HG02840 (cell line): ENCODE measurements at regions not wholly inside any gene's neighbourhood (a gene's known extent, or its start where the extent isn't known, plus 50 kb on each side); places are given as distances from the start of the nearest gene placed in this dataset.
"Not testable (repeated sequence)": the region's sequence is repeated elsewhere in the genome, so short reads cannot be mapped to it uniquely, and the experiment has no call there.

Experiments
- ATAC-seq: cut with Tn5 transposase; IDR thresholded peaks from one replicate; pipeline ENCODE4 v1.9.1; 2021; ENCODE audit warnings: mild to moderate bottlenecking, moderate library complexity, moderate number of reproducible peaks; ENCODE audit not compliant: unreplicated experiment, low FRiP score

DNA sequence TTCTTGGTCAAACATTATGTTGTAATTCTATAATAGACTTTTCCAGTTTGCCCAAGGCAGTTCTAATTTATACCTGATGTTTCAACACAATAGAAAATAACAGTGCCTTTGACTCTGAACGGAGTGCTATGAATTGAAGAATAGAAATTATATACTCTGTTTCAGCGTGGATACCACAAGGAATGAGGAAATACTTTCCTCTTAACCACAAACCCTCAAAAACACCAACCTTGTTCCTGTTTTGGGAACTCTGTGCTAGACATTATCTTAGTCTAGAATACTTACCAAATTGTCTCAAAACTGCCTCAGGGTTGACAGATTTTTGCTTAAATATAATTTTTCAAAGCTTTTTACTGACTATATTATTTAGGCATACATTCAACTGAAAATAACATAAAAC, 1629.3 kb downstream of the MRPL39 start:
- ATAC-seq: no peak

DNA sequence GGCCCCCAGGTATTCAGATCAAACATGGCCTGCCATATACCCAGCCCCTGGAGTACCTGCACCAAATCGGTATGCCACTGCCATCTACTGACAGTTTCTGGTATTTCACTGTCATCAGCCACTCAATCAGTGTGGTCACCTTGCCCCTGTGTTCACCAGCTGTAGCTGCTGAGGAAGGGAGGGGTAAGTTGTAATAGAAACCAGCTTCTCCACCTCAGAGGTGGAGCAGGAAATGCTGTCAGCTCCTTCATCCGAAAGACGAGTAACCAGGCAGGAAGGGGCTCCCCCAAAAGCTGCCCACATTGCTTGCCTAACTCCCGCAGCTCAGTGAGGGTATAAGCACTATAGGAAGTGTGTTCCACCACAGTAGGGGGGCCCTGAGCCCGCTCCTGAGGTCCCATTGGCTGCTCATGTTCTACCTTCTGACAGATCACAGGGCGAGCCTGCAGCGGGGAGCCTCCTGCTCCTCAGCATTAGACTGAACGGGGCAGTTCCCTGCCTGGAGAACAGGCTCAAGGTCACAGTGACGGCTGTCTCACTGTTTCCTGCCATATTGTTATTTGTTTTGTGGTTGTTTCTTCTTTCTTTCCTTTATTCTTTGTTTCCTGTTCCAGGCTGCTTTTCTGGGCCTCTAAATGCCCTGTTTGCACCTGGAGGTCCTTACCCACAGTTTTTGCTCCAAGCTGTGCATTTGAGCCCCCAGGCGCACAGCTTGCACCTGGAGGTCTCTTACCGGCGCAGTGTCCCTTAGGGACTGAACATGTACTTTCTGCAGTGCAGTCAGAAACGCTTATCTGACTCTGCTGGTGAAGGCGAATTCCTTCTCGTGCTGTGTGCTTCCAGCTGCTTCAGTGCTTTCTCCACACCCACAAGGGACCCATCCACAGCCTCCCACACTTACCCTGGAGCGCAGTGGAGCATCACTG, 1638.3 kb downstream of the MRPL39 start:
- peak; percentile 94 for ATAC-seq

DNA sequence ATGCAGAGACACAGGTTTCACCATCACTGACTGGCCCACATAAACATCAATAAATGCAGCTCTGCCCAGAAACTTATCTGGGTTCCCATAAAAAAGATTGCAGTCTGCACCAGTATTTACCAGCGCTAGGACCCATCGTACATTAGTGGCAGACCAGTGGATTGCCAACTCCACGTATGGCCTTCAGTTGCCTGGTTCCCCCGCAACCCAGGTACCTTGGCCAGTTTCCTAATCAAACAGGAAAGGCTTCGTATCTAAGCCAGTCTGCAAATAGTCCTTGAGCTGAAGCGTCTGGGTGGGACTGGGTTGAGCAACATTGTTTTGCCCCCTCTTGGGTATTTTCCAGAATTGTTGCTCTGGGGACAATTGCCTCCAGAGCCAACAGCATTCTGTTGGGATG, 1639.3 kb downstream of the MRPL39 start:
- ATAC-seq: no peak

DNA sequence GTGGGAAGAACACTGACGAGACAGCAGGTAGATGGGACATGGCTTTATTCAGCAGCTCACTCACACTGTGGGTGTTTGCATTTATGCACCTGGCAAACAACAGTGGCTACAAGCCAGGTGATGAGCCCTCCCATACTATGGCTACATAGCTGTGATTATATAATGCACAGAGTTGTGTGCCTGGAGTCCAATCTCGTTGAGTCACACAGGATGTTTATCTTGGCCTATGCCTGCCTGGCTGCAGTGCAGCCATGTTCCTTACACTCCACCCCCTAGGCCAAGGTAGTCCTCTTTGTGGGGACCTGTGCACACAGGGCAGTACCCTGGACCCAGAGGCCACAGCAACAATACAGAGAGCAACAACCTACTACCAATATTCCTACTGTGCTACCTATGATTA, 1643.8 kb downstream of the MRPL39 start:
- no peak for ATAC-seq

DNA sequence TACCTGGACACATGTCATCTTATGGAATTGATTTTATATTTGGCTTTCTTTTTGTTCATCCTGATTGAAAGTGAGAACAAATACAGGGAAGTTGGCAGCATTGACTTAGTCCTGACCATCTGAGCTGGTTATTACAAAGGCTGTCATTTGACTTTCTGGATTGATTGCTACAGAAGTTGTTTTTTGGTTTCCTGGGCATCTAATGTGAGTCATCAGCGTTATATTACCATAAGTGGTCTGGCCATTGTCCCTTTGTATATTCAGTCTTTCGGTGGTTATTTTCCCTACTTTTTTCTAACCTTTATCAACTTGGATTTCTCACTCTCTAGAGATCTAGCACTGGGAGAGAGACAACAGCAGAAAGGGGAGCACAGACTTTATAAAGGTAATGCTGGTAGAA, 1646.5 kb downstream of the MRPL39 start:
- no peak for ATAC-seq

DNA sequence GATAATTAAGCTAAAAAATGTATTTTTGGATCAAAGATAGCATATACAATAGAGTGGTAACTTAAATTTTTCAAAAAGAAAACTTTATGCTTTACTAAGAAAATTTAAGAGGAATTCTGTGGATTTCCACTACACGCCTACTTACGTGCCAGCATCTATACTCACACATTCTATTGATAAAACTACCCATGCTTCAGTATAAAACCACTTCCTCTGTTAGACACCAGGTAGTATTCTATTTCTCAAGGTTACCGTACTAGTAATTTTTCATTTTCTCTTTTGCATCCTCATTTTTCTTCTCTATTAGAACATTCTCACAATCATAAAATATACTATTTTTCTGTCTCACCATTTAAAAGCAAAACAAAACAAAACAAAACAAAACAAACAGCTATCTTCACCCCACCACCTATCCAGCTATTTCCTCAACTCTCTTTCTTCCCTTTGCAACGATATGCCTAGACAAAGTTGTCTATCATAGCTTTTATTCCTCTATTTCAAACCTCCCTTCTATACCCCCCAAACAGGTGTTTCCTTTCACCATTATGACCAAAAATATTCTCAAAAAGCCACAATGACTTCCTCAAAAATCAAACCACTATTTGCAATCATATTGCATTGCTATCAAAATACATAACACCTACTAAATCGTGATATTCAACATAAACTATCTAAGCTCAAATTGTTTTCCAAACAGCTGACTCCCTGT, 1652.0 kb downstream of the MRPL39 start:
- ATAC-seq: no peak

DNA sequence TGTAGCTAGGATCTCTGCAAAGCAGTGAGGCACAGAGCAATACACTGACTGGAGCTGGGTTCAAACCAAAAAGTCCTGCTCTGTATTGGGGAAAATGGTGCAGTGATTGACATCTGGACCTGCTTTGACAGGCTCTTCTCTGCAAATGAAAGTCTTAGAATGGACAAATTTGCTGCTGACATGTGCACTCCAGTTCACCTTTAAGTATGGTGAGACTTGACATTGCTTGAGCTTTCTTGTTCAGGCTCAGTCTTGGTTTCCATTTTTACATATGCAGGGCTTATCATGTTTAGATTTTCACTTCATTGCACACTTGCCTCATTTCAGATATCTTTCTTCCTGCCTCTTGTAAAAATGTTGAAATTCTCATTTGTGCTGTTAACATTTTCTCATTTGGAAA, 1655.0 kb downstream of the MRPL39 start:
- no peak for ATAC-seq

DNA sequence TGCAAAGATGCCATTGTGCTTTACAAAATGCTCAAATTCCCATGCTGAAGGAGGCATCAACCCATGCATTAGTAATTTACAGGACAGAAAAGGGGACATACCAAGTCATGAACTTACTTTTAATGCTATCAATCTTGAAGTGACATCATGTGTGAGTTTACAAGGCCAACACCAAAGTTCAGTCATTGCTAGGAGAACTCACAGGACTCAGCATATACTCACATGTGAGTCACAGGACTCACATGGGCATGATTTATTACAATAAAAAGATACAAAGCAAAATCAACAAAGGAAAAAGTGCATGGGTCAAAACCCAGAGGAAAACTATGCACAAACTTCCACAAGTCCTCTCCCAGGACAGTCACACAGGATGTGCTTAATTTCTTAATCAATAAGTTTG, 1656.0 kb downstream of the MRPL39 start:
- no peak for ATAC-seq

DNA sequence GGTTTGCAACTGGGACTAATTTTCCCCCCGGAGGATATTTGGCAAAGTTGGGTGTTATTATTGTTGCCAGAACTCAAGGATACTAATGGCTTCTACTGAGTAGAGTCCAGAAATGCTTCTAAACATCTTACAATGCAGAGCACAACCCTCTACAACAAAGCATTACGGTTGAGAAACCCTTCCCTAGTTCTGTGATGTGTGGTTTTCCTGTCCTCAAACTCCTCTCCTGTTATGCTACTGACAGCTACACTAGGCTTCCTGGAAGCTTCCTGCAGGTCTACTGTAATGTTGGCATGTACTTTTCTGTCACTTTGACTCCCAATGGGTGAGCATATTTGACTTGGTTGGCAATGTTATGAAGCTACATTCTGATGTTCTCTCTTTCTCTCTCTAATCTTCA, 1656.9 kb downstream of the MRPL39 start:
- ATAC-seq: no peak

DNA sequence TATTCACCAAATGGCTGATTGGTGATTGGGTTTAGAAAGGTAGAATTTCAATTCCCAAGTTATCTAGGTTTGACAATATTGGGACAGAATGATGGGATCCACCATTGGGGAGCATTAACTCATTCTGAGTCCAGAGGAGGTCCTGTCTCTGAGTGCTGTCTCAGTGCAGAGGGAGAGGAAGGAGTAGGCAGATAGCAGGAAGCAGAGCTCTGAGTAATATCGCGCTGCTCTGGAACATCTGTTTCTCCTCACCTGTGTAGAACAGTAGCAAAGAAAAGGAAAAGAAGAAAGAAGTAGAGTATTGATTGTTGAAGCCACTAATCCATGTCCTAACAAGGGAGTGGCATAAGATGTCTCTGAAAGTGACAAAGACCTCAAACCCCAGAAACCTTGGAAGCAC, 1657.8 kb downstream of the MRPL39 start:
- no peak for ATAC-seq

DNA sequence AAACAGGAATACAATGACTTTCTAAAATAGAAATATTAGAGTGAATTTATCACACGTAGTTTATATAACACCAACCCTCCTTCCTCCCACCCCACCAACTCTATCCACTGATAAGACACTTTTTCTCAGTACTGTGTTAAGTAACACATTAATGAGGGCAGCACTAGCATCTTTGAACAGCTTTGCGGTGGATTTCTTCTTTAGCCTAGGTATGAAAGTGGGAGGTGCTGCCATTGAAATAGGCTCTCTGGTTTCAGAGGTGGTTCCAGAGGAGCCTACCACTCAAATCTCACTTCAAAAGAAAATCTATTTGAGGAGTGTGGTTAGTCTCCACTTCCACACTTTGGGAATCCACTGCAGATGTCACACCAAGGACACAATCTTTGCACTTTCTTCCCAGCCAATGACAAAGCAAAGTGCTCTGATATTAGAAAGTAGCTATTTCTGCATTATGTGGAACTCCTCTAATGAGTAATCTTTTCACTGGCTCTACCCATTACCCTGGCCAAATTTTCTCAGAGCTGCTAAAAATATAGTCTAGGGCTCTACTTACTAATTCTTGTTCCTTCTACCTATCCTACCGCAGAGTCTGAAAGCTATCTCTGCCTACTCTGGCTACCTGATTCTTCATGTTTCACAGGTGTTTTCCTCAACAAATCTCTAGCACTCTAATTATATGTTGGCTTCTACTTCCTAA, 1667.8 kb downstream of the MRPL39 start:
- ATAC-seq: no peak

DNA sequence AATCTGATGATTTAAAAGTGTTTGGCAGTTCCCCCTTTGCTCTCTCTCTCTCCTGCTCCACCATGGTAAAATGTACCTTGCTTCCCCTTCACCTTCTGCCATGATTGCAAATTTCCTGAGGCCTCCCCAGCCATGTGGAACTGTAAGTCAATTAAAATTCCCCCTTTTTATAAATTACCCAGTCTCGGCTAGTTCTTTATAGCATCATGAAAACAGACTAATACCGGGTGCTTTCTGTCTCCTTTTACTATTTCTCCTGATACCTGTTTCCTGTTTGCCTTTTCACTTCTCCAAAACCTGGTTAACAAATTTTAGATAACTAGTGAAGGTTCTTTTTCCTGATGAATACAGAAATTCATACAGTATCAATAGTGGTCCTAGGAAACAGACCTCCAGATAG, 1670.3 kb downstream of the MRPL39 start:
- ATAC-seq: no peak

DNA sequence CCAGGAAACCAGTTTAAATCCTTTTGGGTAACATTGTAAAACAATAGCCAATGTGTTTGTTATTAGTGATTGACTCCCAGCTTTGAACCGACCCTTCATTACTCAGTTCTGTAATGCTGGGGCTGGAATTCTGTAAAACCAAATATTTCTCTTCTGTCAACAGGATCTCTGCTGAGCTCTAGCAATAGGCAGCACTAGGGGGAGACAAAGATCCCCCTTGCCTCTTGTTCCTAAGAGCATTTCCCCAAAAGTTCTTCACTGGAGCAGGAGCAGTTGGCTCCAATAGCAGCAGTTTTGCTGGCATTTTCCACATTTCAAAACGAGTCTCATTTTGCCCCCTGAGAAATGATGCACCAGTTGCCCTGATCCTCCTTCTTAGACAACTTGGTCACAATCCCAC, 1671.1 kb downstream of the MRPL39 start:
- no peak for ATAC-seq

DNA sequence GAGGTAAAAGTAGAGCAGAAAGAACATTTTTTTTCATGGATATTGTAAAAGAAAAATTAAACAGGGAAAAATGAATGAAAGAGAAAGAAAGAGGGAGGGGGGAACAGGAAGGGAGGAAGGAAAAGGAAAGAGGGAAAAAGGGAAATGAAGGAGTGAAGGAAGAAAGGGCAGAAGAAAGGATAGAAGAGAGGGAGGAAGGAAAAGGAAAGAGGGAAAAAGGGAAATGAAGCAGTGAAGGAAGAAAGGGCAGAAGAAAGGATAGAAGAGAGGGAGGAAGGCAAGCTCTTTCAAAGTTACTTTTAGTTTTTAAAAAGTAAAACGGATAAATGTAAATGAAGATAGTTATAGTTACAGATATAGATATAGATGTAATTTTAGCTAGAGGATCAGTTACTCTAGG, 1676.7 kb downstream of the MRPL39 start:
- ATAC-seq: no peak

DNA sequence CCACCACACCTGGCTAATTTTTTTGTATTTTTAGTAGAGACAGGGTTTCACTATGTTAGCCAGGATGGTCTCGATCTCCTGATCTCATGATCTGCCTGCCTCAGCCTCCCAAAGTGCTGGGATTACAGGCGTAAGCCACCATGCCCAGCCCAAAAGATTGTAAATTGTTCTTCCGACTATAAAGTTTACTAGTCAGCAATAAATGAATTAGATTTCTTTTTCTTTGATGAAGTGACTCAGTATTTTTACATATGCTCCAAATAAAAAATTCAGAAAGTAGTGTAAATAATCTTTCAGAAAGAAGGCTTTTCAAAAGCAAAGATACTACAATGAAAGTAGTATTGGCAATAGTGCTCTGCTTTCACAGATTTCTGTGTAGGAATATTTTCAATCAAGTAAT, 1680.9 kb downstream of the MRPL39 start:
- ATAC-seq: not testable (repeated sequence)

DNA sequence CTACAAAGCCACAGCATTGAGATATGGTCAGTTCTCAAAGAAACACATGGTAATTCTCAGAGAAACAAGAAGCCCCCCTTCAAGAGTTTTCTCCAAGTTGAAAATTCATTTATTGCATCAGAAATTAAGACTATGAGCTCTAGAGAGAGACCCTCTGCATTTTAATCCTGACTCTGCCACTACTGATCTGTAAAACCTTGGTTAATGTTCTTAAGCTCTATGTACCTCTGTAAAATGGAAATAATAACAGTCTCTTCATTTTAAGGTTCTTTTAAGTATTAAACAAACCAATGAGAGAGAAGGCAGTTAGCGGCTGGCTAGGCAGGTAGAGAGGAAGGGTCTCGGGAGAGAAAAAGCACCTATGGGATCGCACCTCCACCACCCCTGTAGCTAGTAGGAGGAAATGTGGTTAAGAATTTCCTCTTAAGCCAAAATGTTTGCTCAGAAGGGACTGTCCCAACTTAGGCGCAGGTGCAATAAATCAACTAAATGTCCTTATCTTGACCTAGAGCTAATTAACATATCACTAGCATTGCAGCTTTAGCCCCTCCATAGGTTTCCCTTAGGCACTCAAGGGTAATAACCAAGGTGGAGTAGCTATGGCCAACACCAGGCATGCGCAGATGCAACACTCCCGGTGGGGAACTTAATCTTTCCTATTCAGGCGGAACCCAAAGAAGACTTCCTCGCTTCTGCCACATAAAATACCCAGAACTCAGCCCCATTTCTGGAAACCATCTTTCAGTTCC, 1685.4 kb downstream of the MRPL39 start:
- ATAC-seq: no peak

DNA sequence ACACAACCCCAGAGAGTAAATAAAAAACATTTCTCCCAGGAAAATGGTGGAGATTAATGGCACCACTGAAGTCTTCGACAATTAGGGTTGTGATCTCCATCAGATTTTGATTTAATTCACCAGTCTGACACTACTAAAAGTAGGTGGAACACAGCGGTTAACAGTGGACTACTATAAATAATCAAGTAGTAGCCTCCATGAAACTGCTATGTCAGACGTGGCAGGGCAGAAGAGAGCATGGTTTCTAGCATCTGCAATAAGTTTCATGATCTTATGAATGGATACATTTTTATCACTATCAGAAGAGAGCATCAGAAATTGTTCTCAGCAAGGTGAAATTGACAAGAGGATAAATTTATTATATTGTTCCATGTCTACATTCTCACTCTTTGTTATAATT, 1706.6 kb downstream of the MRPL39 start:
- no peak for ATAC-seq

DNA sequence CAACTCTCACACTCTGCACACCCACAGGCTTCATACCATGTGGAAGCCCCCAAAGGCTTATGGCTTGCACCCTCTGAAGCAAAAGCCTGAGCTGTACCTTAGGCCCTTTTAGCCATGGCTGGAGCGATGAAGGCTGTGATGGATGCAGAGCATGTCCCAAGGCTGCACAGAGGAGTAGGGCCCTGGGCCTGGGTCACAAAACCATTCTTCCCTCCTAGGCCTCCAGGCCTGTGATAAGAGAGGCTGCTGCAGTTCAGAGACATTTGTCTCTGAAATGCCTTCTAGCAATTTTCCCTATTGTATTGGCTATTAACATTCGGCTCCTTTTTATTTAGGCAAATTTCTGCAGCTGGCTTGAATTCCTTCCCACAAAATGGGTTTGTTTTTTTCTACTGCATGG, 1707.7 kb downstream of the MRPL39 start:
- ATAC-seq: no peak

DNA sequence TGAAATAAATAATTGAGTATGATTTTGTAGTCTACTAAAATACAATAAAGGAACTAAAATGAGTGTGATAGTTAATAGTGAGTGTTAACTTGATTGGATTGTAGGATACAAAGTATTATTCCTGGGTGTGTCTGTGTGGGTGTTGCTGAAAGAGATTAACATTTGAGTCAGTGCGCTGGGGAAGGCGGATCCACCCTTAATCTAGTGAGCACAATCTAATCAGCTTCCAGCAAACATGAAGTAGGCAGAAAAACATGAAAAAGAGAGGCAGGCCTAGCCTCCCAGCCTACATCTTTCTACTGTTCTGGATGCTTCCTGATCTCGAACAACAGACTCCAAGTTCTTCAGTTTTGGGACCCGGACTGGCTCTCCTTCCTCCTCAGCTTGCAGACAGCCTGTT, 1716.6 kb downstream of the MRPL39 start:
- no peak for ATAC-seq

DNA sequence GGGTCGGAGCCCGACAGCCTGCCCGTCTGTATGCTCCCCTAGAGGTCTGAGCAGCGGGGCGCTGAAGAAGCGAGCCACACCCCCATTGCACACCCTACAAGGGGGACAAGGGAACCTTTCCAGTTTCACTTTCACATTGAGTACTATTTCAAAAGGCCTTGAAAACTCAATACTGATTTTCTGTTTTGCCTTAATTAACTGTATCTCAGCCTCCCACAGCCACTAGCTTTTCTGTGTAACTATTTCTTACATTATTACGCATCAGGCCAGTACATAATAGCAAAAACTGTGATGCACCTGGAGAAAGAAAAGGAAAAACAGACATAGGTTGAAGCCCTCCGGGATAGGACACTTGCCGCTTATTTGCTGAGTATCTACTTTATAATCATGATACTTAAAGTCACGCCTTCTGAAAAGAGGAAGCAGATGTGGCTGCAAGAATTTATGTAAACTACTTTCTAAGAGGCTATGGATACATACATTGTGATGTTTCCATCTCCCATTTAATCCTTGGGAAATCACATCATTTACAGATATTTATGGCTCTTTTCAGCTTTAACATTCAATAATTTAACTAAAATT, 1719.5 kb downstream of the MRPL39 start:
- ATAC-seq: no peak
